ENCODE measurements at regions not wholly inside any gene's neighbourhood (a gene's known extent, or its start where the extent isn't known, plus 50 kb on each side); places are given as distances from the start of the nearest gene placed in this dataset.

GRCh38 chr10:28082316-28082715 is 83.4 kb upstream of the ODAD2 start:
- TF ChIP-seq NR3C1 (IDR thresholded peaks at IDR 0.05) (no peak), POLR2A (IDR thresholded peaks at IDR 0.05; ENCODE audit: low read length) (no peak)
